SKM-1 treated with dmso at 0.1 percent for 144 hours (cell line): ENCODE measurements at regions not wholly inside any gene's neighbourhood (a gene's known extent, or its start where the extent isn't known, plus 50 kb on each side); places are given as distances from the start of the nearest gene placed in this dataset.

Experiments
- DNase-seq: peaks from one replicate; lab custom pipeline; 2025; ENCODE audit not compliant: unreplicated experiment; lab: John Stamatoyannopoulos, UW

DNA sequence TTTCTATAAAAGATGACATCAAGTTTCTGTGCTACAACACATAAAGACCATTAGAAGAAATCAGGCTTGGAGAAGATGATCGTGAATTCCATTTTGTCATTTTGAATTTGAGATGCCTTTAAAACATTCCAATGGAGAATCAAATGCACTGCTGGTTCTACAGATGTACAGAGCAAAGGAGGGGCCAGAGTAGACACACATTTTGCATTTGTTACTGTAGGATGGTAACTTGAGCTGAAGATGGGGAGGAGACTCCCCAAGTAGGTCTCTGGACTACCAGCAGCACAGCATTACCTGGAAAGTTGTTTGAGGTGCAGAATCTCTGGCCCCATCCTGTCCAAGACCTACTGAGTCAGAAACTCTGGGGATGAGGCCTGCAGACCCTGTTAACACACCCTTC lies 121.6 kb upstream of the RALGAPA2 start:
- DNase-seq: no peak

DNA sequence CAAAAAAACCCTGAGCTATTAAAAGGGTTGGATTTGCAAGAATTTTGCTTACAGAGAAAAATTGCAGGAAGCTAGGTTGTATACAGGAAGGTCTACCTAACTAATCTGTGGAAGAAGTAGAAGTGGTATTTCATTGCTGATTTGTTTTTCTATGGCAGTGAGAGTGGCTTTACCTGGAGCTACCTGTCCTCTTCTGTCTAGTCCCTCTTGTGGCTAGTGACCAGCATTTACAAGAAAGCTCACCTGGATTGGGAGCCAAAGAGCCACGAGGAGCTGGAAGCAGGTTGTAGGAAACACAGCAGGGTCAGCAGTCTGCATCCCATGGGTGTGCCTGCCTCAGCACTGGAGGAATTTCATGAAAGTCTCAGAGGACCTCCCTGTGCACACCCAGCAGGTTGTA lies 120.3 kb upstream of the RALGAPA2 start:
- DNase-seq: no peak

DNA sequence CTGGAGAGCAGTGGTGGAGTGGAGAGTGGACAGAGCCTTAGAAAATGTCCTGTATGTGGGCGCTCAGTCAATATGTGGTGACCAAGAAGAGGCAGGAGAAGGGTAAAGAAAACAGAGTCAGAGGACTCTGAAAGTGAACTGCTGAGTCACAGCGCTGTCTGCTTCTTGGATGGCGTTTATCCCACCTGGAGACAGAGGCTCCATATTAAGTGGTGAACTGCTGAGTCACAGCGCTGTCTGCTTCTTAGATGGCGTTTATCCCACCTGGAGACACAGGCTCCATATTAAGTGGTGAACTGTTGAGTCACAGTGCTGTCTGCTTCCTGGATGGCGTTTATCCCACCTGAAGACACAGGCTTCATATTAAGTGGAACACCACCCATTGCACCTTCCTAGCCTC lies 119.3 kb upstream of the RALGAPA2 start:
- DNase-seq: no peak

DNA sequence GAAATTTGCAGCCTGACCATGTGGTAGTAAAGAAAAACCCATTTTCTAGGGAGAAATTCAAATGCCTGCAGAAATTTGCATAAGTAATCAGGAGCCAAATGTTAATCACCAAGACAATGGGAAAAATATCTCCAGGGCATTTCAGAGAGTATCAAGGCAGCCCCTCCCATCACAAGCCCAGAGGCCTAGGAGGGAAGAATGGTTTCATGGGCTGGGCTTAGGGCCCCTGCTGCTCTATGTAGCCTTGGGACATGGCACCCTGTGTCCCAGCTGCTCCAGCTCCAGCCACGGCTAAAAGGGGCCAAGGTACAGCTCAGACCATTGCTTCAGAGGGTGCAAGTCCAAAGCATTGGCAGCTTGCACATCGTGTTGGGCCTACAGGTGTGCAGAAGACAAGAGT lies 117.2 kb upstream of the RALGAPA2 start:
- no peak for DNase-seq

DNA sequence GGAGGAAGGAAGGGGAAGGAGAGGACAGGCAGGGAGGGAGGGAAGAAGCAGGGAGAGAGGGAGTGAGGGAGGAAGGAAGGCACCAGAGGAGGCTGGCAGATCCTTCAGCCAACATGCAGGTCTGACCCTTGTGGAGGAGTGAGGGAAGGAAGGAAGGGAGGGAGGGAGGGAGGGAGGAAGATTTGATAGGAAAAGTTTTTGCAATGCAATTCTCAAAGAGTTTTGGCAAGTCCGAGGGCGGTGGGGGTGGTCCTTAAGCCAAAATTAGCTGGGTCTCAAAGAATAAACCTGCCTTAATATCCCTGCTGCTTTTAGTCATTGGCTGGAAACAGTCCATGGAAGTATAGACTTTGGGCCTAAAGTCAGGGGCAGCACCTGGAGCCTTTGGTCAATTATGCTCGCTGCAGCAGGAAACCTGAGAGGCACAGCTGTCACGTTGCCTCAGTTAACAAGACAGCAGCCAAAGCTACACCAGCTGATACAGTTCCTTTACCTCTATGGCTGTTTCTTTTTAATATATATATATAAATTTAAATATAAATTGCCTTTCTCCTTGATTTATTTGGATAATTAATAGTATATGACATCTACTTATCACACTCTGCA lies 115.7 kb upstream of the RALGAPA2 start:
- no peak for DNase-seq

DNA sequence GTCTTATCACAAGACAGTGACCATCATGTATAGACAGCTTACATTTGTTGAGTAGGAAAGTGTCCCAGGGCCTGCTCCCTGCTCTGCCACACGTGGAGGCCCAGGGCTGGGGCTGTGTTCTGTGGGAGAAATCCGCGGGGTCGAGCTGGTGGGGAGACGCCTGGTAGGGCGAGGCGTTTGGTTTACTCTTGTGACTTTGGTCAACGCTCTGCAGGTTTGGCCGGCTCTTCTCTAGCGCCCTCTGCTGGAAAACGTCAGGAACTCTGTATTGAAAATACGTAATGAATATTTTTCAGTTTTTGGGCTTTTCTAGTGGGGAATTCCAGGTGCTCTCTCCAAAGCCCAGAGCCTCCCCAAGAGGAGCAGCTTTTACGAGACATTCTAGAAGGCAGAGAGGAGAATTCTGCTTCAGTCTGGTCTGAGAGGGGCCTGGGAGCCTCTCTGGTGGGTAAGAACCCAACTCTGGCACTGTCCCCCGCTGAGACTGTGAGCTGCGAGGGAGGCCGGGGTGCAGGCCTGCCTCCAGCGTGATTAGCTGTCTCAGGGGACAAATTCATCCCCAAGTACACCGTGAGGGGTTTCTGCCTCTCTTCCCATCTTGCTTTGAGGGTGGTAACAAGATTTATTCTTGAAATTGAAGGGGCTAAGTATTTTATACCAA lies 112.6 kb upstream of the RALGAPA2 start:
- peak; percentile 69 for DNase-seq

DNA sequence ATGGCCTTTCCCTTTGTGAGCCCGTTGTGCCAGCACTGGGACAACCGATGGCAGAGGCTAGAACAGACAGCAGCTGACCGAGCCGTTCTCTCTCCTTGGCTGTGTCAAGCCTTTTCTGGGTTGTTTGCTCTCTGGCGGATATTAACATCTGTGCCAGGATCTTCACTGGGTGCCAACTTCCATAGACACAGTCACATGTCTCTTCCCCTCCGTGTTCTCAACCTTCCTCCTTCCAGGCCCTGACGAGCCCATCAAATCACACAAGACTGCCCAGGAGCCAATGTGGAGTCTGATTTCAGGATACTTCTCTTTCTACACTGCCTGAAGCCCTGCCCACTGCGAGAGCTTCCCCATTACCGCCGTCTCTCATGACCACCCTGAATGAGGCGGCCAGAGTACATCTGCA lies 111.0 kb upstream of the RALGAPA2 start:
- no peak for DNase-seq

DNA sequence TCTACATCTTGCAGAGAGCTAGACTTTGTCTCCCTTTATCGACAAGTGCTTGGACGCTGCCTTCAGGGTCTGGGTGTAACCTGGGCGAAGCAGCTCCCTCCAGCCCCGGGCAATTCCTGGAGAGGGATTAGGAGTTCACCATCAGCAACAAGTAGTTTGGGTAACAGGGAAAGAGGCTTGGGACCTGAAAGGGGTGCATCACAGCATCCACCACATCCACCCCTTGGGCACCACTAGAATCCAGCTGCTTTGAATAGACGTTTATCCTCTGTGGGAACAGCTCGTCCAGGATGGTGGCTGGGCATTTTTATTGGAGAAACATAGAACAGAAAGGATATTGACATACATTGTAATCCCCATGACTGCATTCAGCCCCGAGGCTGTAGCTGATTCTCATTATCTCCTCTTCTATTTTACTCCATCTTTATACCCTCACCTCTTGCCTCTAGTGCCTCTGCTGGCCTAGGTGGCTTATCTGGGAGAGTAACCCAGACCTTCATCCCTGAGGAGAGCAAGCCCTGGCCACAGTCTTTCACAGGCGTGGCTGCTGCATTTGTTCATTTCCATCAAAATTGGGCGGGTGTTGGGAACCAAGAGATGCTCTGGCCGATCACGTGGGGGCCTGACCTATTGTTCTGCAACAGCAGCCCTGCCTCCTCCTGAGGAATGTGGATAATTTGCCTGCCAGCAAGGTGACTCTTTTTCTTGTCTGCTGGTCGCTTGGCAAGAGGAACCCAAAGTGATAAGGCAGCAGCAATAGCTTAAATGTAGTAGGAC lies 109.2 kb upstream of the RALGAPA2 start:
- DNase-seq: no peak

DNA sequence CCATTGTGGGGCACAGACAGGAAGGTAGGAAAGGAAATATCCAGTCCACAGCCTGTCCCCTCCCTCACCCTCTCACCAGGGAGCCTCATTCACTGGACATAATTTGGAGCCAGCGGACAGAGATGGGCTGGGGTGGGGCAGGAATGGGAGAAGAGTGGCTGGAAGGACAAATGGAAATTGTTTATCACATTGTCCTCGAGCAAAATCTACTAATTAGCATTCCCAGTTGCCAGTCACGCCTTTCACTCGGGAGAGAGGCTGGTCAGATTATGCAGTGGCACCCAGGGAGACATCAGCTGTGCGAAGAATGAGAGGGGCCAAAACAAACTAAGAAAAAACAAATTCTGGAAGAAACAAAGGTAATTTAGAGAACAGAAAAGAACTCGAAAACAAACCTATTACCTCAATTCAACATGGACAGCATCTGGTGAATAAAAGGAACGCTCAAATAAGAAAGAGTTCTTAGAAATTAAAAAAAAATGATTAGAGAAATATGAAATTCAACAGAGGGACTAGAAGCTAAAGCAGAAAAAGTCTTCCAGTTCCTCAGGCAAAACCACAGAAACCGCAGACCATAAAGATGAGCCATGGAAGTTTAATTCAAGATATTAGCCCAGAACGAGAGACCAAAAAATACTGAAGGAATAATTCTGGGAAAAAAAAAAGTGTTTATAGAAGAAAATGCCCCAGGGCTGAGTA lies 108.5 kb upstream of the RALGAPA2 start:
- no peak for DNase-seq

DNA sequence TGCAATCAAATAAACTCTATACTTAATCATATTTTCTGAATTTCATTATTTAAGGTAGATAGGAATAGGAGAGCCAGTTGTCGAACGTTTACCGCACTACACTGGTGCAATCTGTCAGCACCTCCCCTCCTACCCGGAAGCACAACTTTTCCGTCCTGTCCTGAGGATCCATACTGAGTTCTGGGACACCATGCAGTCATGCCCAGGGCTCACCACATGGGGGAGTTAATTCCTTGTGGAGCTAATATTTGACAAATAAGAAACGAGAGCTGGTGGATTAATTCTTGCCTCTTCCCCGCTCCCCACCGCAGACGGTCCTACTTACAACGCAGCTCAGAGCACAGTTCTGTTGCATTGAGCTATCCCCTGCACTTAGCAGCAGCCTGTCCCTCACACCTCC lies 107.7 kb upstream of the RALGAPA2 start:
- no peak for DNase-seq

DNA sequence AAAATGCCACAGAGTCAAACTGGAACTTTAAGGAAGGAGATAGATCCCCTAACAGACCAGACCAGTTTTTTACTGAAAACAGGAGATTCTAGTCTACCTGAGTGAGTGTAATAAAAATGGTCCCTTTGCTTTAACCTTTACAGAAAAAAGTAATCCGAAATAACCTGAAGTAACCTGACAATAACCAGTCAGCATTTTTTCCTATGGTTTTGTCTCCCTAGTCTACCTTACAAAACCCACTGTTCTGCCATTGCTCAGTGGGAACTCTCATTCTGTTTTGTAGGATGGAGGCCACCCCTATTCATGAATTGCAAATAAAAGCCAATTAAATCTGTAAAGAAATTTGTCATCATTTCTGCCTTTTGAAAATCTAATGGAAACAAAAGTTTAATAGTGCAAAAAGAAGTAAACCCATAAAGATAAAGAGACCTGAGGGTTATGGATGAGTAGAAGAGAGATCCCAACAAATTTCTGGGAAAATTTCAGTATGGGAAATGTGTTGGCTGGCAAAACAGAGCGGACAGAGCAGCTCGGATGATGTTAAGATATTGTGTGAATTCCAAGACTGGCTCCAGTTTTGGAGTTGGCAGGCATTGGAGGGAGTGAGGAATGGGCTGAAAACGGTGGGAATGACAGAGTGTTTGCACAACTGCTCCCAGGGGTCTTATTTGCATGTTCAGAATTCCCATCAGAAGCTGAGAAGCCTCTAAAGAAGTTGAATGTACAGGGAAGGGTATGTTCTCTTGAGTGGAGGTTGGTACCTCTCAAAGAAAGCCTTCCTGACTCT lies 104.7 kb upstream of the RALGAPA2 start:
- DNase-seq: no peak

DNA sequence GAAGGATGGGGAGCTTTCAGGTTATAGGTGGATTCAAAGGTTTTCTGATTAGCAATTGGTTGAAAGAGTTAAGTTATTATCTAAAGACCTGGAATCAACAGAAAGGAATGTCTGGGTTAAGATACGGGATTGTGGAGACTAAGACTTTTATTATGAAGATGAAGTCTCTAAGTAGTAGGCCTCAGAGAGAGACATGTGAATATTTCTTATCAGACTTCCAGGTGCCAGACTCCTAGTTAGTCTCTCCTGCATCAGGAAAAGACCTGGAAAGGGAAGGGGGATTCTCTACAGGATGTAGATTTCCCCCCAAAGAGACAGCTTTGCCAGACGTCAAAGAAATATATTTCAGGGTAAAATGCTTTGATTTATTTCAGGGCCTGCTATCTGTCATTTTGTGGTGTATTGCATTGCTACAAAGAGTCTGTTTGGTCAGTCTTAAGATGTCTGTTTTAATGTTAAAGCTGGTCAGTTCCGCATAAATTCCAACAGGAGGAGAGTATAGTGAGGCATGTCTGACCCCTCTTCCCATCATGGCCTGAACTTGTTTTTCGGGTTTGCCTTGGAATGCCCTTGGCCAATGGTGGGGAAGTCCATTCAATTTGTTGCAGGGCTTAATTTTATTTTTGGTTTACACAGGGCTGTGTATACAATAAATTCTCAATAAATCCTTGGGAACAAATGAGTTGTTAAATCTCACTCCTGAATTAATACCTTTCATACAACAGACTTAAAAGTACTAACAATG lies 103.4 kb upstream of the RALGAPA2 start:
- DNase-seq: no peak

DNA sequence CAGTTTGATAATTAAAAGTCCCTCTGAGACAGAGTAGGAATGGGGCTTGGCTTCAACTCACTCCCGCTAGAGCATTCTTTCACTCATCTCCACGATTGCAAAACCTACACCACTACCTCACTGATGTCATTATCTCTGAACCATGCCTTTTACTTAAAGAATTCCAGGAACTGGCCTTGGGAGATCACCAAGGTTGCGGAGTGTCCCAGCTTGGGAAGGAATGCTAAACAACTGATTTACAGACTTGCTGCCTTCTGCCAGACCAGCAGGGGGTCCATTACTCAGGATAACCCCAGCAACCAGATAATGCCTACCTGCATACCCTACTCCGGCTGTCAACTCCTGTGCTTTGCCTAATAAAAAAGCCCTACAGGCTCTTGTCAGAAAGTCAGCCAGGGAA lies 102.2 kb upstream of the RALGAPA2 start:
- no peak for DNase-seq

DNA sequence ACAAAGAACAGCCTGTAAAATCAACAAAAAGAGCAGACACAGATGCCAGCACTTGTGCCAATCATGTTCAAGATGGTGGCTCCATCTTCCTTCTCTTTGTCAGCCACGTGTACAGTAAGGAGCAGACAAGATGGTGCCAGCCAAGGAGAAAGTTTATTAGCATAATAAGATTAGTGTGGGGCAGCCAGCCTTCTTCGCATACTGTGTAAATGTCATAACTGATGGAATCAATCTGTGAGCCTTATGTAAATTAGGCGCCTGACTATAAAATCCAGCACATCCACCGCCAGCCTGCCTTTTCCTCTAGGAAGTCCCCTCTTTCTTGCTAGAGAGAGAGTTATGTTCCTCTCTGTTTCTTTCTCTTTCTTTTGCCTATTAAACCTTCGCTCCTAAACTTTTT lies 99.7 kb upstream of the RALGAPA2 start:
- DNase-seq: no peak

DNA sequence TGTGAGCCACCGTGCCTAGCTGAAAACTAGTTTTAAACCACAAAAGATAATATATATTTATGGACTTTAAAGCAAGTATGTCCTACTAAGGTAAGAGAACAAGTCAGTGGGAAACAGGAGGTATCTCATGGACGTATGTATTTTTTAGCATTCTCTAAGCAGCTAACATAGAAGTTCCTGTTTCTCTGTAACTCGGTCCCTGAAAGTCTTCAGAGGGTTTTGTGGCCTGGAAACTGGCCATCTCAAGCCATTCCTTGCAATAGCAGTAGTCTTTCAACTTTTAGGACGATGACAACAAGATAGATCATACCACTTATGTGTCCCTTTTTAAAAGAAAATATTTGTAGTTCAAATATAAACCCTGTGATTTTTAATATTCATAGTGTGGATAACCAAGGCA lies 95.6 kb upstream of the RALGAPA2 start:
- peak; percentile 54 for DNase-seq

DNA sequence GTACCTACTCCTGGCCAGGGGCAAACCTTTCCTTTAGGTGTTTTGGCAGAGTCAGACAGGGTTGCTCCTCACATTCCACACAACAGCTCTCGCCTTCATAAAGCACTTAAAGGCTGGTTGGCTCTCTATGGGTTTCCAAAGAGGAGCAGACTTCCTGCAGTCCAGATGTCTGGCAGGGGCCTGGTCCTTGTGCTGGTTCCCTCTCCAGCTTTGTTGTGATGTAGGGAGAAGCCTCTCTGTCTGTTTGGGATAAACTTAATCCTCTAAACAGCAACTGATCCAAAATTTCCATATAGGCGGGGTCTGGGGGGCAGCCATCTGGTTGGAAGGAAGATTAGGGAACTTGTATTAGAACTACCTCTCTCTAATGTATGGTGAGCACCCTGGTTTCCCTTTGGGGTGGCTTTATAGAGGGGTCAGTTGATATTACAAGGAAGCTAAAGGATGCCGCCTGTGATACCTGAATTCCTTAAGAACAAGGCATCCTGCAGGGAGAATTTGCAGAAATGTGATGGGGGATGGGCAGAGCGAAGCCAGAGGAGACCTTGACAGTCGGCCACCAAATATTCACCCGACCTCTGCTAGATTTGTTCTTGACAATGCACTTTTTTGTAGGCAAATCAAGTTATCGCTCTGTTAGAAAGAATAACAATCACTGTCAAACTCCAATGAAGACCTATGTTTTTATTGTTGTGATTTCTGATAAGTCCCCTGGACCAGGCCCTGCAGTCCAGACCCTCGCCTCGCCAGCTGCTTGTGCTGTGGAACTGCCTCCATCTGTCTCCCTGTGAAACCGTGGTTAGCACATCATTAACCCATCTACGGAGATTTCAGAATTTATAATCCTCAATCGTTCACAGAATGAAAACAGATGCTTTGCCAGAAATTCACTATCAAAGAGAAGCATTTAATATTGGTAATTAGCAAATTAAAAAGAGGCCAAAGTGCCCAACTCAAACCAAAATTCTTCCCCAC lies 94.0 kb upstream of the RALGAPA2 start:
- no peak for DNase-seq

DNA sequence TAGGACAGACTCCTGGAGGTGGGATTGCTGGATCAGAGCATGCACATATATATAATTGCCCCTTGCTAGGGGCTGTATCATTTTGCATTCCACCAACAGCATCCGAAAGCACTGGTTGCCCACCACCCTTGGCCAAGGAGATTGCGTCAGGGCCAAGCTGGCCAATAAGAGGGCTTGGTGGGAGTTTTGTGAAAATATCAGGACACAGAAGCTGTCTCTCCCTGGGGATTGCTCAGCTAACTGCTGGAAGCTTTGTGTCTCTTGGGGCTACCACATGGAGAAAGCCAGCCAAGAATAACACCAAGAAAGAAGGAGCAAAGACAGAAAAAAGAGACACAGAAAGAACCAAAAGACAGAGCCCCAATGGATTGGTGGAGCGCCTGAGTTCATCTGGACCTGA lies 90.6 kb upstream of the RALGAPA2 start:
- DNase-seq: no peak

DNA sequence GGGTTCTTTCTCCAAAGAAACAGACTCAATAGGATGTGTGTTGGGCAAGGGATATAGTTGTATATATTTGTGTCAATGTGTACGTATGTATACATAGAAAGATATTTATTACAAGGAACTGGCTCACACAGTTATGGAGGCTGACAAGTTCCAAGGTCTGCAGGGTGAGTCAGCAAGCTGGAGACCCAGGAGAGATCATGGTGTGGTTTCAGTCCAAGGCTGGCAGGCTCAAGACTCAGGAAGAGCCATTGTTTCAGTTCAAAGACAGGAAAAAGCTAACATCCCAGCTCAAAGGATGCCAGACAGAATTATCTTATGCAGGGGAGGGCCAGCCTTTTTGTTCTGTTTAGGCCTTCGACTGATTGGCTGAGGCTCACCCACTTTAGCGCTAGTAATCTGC lies 89.9 kb upstream of the RALGAPA2 start:
- no peak for DNase-seq

DNA sequence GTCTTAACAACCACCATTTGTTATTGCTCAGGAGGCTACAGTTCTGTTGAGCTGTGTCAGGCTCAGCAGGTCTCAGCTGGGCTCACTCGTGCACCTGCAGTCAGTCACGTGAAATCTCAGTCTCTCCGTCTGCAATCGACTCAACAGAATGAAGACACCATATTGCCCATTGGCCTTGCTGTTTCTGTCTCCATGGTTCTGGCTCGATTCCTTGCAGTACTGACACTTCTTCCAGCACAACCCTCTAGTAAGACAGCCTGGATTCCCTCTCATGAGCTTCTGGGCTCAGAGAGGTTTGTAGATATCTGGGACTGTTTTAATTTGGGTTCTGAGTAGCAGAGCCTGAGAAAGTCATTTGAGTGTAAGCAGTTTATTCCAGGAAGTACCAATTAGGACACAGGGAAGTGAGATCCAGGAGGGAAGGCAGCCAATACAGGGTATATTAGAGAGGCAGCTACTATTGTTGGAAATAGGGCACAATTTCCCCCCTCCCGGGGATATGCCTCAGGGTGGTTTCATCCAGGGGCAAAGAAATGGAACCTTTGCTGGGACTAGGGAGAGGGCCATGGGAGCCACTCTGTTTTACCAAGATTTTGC lies 87.4 kb upstream of the RALGAPA2 start:
- DNase-seq: no peak
